A549 (cell line): ENCODE measurements at regions not wholly inside any gene's neighbourhood (a gene's known extent, or its start where the extent isn't known, plus 50 kb on each side); places are given as distances from the start of the nearest gene placed in this dataset.

ENCODE experiments used
- ATAC-seq, 2 experiments: fragments of 200-7000 bp in 1 of 2; fragments of >200 bp in 1 of 2; cut with Nextera tagmentation in 1 of 2; cut with Tn5 transposase in 1 of 2; 3 replicates each; pipeline versions ENCODE4 v1.8.0 to v1.9.1; 2018 to 2020; ENCODE audit warnings: mild to moderate bottlenecking in 1 of 2, moderate library complexity in 1 of 2
- CTCF ChIA-PET: fragments of 300-600 bp; sonication (Branson Sonifier 250); formaldehyde crosslinking; extraction: SDS; loops from one replicate; lab custom pipeline; 2021; ENCODE audit warnings: antibody characterized with exemption, inconsistent platforms; lab: Yijun Ruan, JAX
- POLR2A ChIA-PET: fragments of 350-600 bp; formaldehyde crosslinking; extraction: SDS; loops from one replicate; lab custom pipeline; 2021; ENCODE audit warnings: antibody characterized with exemption, inconsistent platforms; lab: Yijun Ruan, JAX
- DNase-seq, 2 experiments: peaks; one replicate each; pipeline versions ENCODE4 v3.0.0 to v3.0.0-alpha.2; 2011 to 2016; ENCODE audit warnings: low read depth in 1 of 2, low spot score in 1 of 2
- FAIRE-seq: peaks from 2 replicates; lab custom pipeline; 2011; peaks lifted over from hg19 to GRCh38; lab: Jason Lieb, UNC
- H3K27ac ChIP-seq, 2 experiments: fragments of >200 bp; sonication (Bioruptor Twin); formaldehyde crosslinking; 3 replicates each; pipeline ENCODE4 v1.5.1; 2016 to 2017
- H3K4me1 ChIP-seq: fragments of >200 bp; sonication (Bioruptor Twin); formaldehyde crosslinking; 3 replicates; pipeline ENCODE4 v1.6.1; 2016
- H3K4me2 ChIP-seq: fragments of >200 bp; sonication (Bioruptor Twin); formaldehyde crosslinking; 3 replicates; pipeline ENCODE4 v1.6.1; 2016
- H3K4me3 ChIP-seq: fragments of >200 bp; sonication (Bioruptor Twin); formaldehyde crosslinking; 3 replicates; pipeline ENCODE4 v1.5.1; 2016
- H3K9me3 ChIP-seq: fragments of >200 bp; sonication (Bioruptor Twin); formaldehyde crosslinking; 3 replicates; pipeline ENCODE4 v1.6.1; 2016
- ATOH8 ChIP-seq: fragments of 250-450 bp; sonication (Bioruptor Pico); IDR thresholded peaks from 2 replicates; pipeline ENCODE4 v1.5.0; 2020; ENCODE audit warnings: low read depth, mild to moderate bottlenecking, moderate library complexity
- BHLHE40 ChIP-seq: IDR thresholded peaks from 2 replicates; pipeline ENCODE4 v1.6.1; 2012; ENCODE audit warnings: low read depth, low read length, inconsistent platforms
- CEBPB ChIP-seq, 2 experiments: fragments of >200 bp in 1 of 2; sonication (Bioruptor Twin) in 1 of 2; formaldehyde crosslinking in 1 of 2; IDR thresholded peaks; 2 replicates each; pipeline ENCODE4 v1.6.1; 2012 to 2016
- EHMT2 ChIP-seq: fragments of 200-600 bp; sonication (generic); IDR thresholded peaks from 2 replicates; pipeline ENCODE4 v1.6.1; 2016; ENCODE audit warnings: antibody characterized with exemption, low read depth, mild to moderate bottlenecking, moderate library complexity
- ELK1 ChIP-seq: fragments of 150-350 bp; IDR thresholded peaks from 2 replicates; pipeline ENCODE4 v1.6.1; 2014; ENCODE audit warnings: low read depth, mild to moderate bottlenecking, low read length
- FOSL2 ChIP-seq, 2 experiments: fragments of 450-650 bp in 1 of 2; fragments of >200 bp in 1 of 2; sonication (Bioruptor Twin) in 1 of 2; formaldehyde crosslinking; IDR thresholded peaks; 2 replicates each; pipeline versions ENCODE4 v1.5.0 to v1.6.1; 2016 to 2020; ENCODE audit warnings: mild to moderate bottlenecking in 1 of 2, moderate library complexity in 1 of 2
- FOXS1 ChIP-seq: fragments of 250-450 bp; sonication (Bioruptor Pico); IDR thresholded peaks from 2 replicates; pipeline ENCODE4 v1.5.0; 2020; ENCODE audit warnings: mild to moderate bottlenecking, moderate library complexity
- HOXB5 ChIP-seq: fragments of 250-450 bp; sonication (Bioruptor Pico); IDR thresholded peaks from 2 replicates; pipeline ENCODE4 v1.5.0; 2020; ENCODE audit warnings: mild to moderate bottlenecking, moderate library complexity
- JUN ChIP-seq, 2 experiments: fragments of >200 bp; sonication (Bioruptor Twin); formaldehyde crosslinking; IDR thresholded peaks; 2 replicates in 1 of 2; 3 replicates in 1 of 2; pipeline ENCODE4 v1.6.1; 2016 to 2017
- MYC ChIP-seq: IDR thresholded peaks from 2 replicates; pipeline ENCODE4 v1.6.1; 2012; ENCODE audit warnings: mild to moderate bottlenecking, inconsistent platforms, low read length, improper control_type of control experiment, borderline replicate concordance
- PBX3 ChIP-seq: IDR thresholded peaks from 2 replicates; pipeline ENCODE4 v1.6.1; 2012
- RARB ChIP-seq: fragments of 250-450 bp; sonication (Bioruptor Pico); IDR thresholded peaks from 2 replicates; pipeline ENCODE4 v1.8.0; 2021; ENCODE audit warnings: mild to moderate bottlenecking, moderate library complexity
- RCOR1 ChIP-seq: fragments of 150-350 bp; IDR thresholded peaks from 2 replicates; pipeline ENCODE4 v1.6.1; 2014; ENCODE audit warnings: antibody characterized with exemption, low read length, low read depth
- RFX5 ChIP-seq: fragments of 450-650 bp; IDR thresholded peaks from 2 replicates; pipeline ENCODE4 v1.7.1; 2014; ENCODE audit warnings: antibody characterized with exemption, mild to moderate bottlenecking, moderate library complexity
- RNF2 ChIP-seq: fragments of 200-600 bp; sonication (generic); IDR thresholded peaks from 2 replicates; pipeline ENCODE4 v1.6.1; 2016; ENCODE audit warnings: low read depth, mild to moderate bottlenecking, antibody characterized with exemption, moderate library complexity, borderline replicate concordance
- TP53 ChIP-seq: fragments of 250-450 bp; sonication (Bioruptor Pico); IDR thresholded peaks from 2 replicates; pipeline ENCODE4 v1.5.0; 2021; ENCODE audit warnings: mild to moderate bottlenecking, moderate library complexity
- USF2 ChIP-seq: fragments of 450-650 bp; IDR thresholded peaks from 2 replicates; pipeline ENCODE4 v1.6.1; 2014; ENCODE audit warnings: antibody characterized with exemption
- ZNF302 ChIP-seq: fragments of 250-450 bp; sonication (Bioruptor Pico); IDR thresholded peaks from 2 replicates; pipeline ENCODE4 v1.9.0; 2021; ENCODE audit warnings: inconsistent platforms, mild to moderate bottlenecking, moderate library complexity
- WGBS: methylation state at CpG from one replicate; pipeline ENCODE4 v1.1.6; 2017; ENCODE audit errors: missing lambda C conversion rate; 5-methylcytosine and 5-hydroxymethylcytosine counted together
- TF ChIP-seq, protein P1 (sequence below): fragments of >200 bp; sonication (Bioruptor Twin); formaldehyde crosslinking; IDR thresholded peaks from 3 replicates; pipeline ENCODE4 v1.5.1; 2016
- TF ChIP-seq, protein P2 (sequence below): IDR thresholded peaks from 2 replicates; pipeline ENCODE4 v1.6.1; 2012

DNA sequence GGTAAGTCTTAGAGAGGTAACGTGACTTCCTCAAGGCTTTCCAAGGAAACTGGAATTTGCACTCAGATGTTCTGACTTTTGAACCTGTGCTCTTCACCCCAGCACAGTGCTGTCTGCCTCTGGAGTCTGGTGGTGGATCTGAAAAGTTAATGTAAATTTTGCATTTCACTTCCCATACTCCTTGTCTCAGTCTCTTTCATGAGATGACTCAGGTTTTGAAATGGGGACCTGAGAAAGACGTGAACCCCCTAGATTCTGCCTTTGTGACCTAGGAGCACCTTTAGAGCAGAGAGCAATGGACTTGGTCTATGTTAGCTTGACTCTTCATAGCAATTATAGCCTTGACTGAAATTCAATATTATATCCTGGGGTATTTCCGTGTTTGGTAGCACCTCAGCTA is 223.0 kb downstream of the QKI start:
- H3K27ac ChIP-seq = no peak overlapping the region
- ChIA-PET CTCF (no interaction called here), POLR2A (no interaction called here)
- no peak overlapping the region for H3K4me2 ChIP-seq
- TF ChIP-seq FOXS1 (CRISPR knock-in tag) (no peak), ZNF302 (CRISPR knock-in tag) (no peak), PBX3 (no peak), HOXB5 (no peak), TP53 (no peak), USF2 (no peak)
- TF ChIP-seq, protein P1, sequence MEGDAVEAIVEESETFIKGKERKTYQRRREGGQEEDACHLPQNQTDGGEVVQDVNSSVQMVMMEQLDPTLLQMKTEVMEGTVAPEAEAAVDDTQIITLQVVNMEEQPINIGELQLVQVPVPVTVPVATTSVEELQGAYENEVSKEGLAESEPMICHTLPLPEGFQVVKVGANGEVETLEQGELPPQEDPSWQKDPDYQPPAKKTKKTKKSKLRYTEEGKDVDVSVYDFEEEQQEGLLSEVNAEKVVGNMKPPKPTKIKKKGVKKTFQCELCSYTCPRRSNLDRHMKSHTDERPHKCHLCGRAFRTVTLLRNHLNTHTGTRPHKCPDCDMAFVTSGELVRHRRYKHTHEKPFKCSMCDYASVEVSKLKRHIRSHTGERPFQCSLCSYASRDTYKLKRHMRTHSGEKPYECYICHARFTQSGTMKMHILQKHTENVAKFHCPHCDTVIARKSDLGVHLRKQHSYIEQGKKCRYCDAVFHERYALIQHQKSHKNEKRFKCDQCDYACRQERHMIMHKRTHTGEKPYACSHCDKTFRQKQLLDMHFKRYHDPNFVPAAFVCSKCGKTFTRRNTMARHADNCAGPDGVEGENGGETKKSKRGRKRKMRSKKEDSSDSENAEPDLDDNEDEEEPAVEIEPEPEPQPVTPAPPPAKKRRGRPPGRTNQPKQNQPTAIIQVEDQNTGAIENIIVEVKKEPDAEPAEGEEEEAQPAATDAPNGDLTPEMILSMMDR = no peak
- FAIRE-seq (no peak), DNase-seq (no peak), ATAC-seq (no peak)
- H3K4me3 ChIP-seq = no peak overlapping the region
- 43% methylated on average over 3 of the region's 3 CpGs for WGBS
- no peaks in the 10 kb centered on the region for H3K9me3 ChIP-seq
- no peaks in the 10 kb centered on the region for H3K4me1 ChIP-seq

DNA sequence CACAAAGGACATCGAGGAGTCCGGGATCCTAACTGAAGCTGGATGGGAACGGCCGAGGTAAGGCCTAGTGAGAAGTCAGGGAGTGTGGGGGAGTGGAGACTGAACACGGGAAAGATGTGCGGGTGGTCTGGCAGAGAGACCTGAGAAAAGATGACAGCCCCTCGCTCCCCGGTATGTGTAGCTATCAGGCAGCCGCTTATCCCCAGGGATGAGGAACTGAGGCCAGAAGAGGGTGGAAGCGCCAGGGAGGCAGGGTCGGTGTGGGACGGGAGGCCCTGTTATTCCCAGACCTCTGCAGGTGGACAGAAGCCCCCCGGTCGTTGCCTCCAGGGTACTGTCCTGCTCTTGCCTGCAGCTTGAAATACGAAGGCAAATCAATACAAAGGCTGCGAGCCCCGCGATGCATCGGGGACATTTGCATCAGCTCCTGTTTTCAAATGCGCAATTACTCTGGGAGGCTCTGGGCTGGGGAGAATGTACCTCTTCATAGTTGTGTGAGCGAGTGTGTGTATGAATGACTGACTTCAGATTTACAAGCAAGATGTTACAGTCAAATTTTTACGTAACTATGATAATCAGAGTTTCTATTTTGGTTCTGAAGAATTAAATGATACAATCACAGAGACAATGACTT is 221.3 kb downstream of the QKI start:
- no peak for DNase-seq
- H3K27ac ChIP-seq = no peak overlapping the region
- no peaks in the 10 kb centered on the region for H3K9me3 ChIP-seq
- no peak for TF ChIP-seq ATOH8 (CRISPR knock-in tag)
- ChIA-PET CTCF (no interaction called here), POLR2A (no interaction called here)
- FAIRE-seq = no peak
- no peaks in the 10 kb centered on the region for H3K4me1 ChIP-seq
- ATAC-seq = no peak
- 69% methylated on average over 22 of the region's 22 CpGs for WGBS
- no peak overlapping the region for H3K4me3 ChIP-seq
- H3K4me2 ChIP-seq = no peak overlapping the region

DNA sequence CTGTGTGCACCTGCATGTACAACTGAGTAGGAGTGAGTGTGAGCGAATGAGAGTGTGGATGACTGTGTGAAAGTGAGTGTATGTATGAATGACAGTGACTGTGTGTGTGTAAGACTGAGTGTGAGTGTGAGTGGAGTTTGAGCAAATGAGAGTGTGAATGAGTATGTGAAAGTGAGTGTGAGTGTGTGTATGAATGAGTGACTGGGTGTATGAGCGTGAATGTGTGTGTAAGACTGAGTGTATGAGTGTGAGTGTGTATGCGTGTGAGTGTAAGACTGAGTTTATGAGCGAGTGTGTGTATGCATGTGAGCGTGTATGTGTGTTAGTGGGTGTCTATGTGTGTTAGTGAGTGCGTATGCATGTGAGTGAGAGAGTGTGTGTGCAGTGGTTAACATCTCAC is 220.8 kb downstream of the QKI start:
- Histone ChIP-seq H3K4me1 (no peaks in the 10 kb centered on the region), H3K4me2 (no peak overlapping the region), H3K27ac (no peak overlapping the region), H3K9me3 (no peaks in the 10 kb centered on the region), H3K4me3 (no peak overlapping the region)
- no peak for DNase-seq
- CTCF ChIA-PET = no interaction called here
- WGBS = 75% methylated on average over 6 of the region's 6 CpGs
- TF ChIP-seq MYC = no peak
- no peak for TF ChIP-seq RCOR1
- TF ChIP-seq RNF2 = no peak
- TF ChIP-seq BHLHE40 = no peak
- TF ChIP-seq RFX5 = no peak
- TF ChIP-seq JUN (IDR thresholded peaks at IDR 0.05) = no peak
- TF ChIP-seq ELK1 = no peak
- TF ChIP-seq, protein P2, sequence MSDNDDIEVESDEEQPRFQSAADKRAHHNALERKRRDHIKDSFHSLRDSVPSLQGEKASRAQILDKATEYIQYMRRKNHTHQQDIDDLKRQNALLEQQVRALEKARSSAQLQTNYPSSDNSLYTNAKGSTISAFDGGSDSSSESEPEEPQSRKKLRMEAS = no peak
- TF ChIP-seq EHMT2 = no peak
- no peak for TF ChIP-seq CEBPB (IDR thresholded peaks at IDR 0.05)
- TF ChIP-seq RARB (CRISPR knock-in tag) = no peak
- TF ChIP-seq FOSL2 (IDR thresholded peaks at IDR 0.05) = no peak
- no peak for TF ChIP-seq FOSL2 (CRISPR knock-in tag; IDR thresholded peaks at IDR 0.05)
- ATAC-seq = no peak
- POLR2A ChIA-PET = no interaction called here
- no peak for FAIRE-seq
